Right cardiac atrium (tissue), 5 donors: ENCODE measurements at regions not wholly inside any gene's neighbourhood (a gene's known extent, or its start where the extent isn't known, plus 50 kb on each side); places are given as distances from the start of the nearest gene placed in this dataset.
"Not testable (repeated sequence)": the region's sequence is repeated elsewhere in the genome, so short reads cannot be mapped to it uniquely, and the experiment has no call there.

Experiments
- ATAC-seq, 2 donors: fragments of 200-7000 bp; cut with Tn5 transposase; one replicate each; pipeline versions ENCODE4 v1.8.0 to v1.9.1; 2020; ENCODE audit warnings: moderate library complexity in 2 of 2, mild to moderate bottlenecking in 1 of 2
- DNase-seq, 3 donors: peaks; one replicate each; pipeline ENCODE4 v3.0.0-alpha.2; 2020
- H3K27ac ChIP-seq: one replicate; pipeline ENCODE4 v1.5.1; 2013; ENCODE audit warnings: mild to moderate bottlenecking, low read length, control low read depth, moderate library complexity
- H3K27me3 ChIP-seq: one replicate; pipeline ENCODE4 v1.6.1; 2013; ENCODE audit not compliant: control insufficient read depth, insufficient read depth
- H3K4me1 ChIP-seq: one replicate; pipeline ENCODE4 v1.6.1; 2013; ENCODE audit warnings: low read length; ENCODE audit not compliant: control insufficient read depth, insufficient read depth
- H3K4me3 ChIP-seq: one replicate; pipeline ENCODE4 v1.5.1; 2013; ENCODE audit warnings: low read length, control low read depth
- H3K9me3 ChIP-seq: one replicate; pipeline ENCODE4 v1.6.1; 2013; ENCODE audit warnings: low read length; ENCODE audit not compliant: control insufficient read depth
- WGBS: extraction: QIAGEN DNeasy Blood & Tissue Kit; methylation state at CpG from one replicate; pipeline ENCODE4 v1.1.7; 2013; 5-methylcytosine and 5-hydroxymethylcytosine counted together
- intact Hi-C, 4 donors: fragments of 100-400 bp; cut with DNase I; formaldehyde crosslinking; loops; one replicate each; pipeline versions ENCODE4 v1.11.0 to v1.14.0; 2022 to 2023
- donor health status: healthy with polysubstance abuse.
- donor health status: DM: no; HTN: yes; CAD: no.
- donor health status: DM: no; HTN: no; CAD: no.
- donor health status: DM: no; HTN: yes; CAD: no; lungs with severe emphysema.
- donor health status: DM: yes; HTN: yes; CAD: no.

- intact Hi-C loops = no loop called here
- WGBS = 94% methylated on average over 2 of the region's 2 CpGs
Measured at GRCh38 chr2:203629699-203630098, 76.7 kb upstream of the CD28 start.

DNA sequence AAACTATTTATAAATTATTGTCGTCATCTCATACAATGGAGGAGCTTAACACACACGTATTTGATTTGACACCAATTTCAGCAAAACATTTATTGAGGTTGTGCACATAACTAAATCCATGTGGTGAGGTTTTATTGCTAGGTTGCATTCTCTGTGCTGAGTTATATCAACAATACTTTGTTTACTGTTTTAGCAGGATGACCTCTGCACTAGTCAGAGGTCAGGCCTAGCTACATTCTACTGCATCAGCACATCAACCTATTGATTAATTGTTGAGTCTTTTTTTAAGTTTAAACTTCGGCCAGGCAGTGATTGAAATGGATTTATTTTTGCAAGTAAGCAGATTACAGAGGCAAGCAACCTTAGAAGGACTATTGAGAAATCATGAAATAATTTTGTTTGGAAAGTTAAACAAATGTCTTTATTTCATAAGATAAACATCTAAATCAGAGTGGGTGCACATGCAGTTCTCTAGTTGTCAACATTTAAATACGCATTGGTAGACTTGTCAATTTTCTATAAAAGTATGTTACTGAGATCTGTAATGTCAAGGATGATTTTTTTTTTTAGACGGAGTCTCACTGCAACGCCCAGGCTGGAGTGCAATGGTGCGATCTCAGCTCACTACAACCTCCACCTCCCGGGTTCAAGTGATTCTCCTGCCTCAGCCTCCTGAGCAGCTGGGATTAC lies 75.2 kb upstream of the CD28 start:
- H3K4me1 ChIP-seq = peaks cover 1% of the 10 kb centered on the region
- ATAC-seq = no peak
- 89% methylated on average over 8 of the region's 8 CpGs for WGBS
- no peak overlapping the region for H3K4me3 ChIP-seq
- no peaks in the 10 kb centered on the region for H3K27me3 ChIP-seq
- intact Hi-C loops = no loop called here
- H3K27ac ChIP-seq = no peak overlapping the region
- no peaks in the 10 kb centered on the region for H3K9me3 ChIP-seq
- DNase-seq = no peak

More at GRCh38 chr2:203629699-203630098, 76.7 kb upstream of the CD28 start:
- H3K27me3 ChIP-seq = no peaks in the 10 kb centered on the region
- no peak overlapping the region for H3K4me3 ChIP-seq
- no peak overlapping the region for H3K27ac ChIP-seq
- no peak for ATAC-seq
- H3K9me3 ChIP-seq = no peaks in the 10 kb centered on the region
- H3K4me1 ChIP-seq = peaks cover 1% of the 10 kb centered on the region
- no peak for DNase-seq

GRCh38 chr2:203636588-203637470 lies 69.6 kb upstream of the CD28 start:
- intact Hi-C loops = no loop called here

GRCh38 chr2:203637471-203638167 lies 68.8 kb upstream of the CD28 start:
- intact Hi-C loops = no loop called here
- ATAC-seq = peak; percentile 38 to 71
- Histone ChIP-seq H3K27ac (no peak overlapping the region), H3K4me3 (no peak overlapping the region), H3K27me3 (no peaks in the 10 kb centered on the region), H3K9me3 (no peaks in the 10 kb centered on the region), H3K4me1 (peaks cover 5% of the 10 kb centered on the region)
- WGBS = 55% methylated on average over 4 of the region's 4 CpGs
- no peak for DNase-seq

More at GRCh38 chr2:203636588-203637470, 69.6 kb upstream of the CD28 start:
- WGBS = 36% methylated on average over 3 of the region's 3 CpGs
- no peak overlapping the region for H3K4me3 ChIP-seq
- no peaks in the 10 kb centered on the region for H3K27me3 ChIP-seq
- H3K4me1 ChIP-seq = peaks cover 5% of the 10 kb centered on the region
- no peaks in the 10 kb centered on the region for H3K9me3 ChIP-seq
- ATAC-seq = peak; percentile 63 to 88
- no peak overlapping the region for H3K27ac ChIP-seq
- DNase-seq = peak in 1 of 3 donors; percentile 38

- H3K9me3 ChIP-seq, intact Hi-C loops, H3K4me1 ChIP-seq, DNase-seq, H3K27me3 ChIP-seq, H3K4me3 ChIP-seq, H3K27ac ChIP-seq, ATAC-seq: not testable (repeated sequence)
- 98% methylated on average over 23 of the region's 23 CpGs for WGBS
Measured at GRCh38 chr2:203641865-203642264, 64.6 kb upstream of the CD28 start.

- H3K9me3 ChIP-seq, ATAC-seq, H3K4me1 ChIP-seq, H3K4me3 ChIP-seq, H3K27ac ChIP-seq, intact Hi-C loops, H3K27me3 ChIP-seq: not testable (repeated sequence)
- WGBS = 97% methylated on average over 35 of the region's 35 CpGs
- DNase-seq = peak in 1 of 3 donors; percentile 35
Measured at GRCh38 chr2:203642841-203643240, 63.6 kb upstream of the CD28 start.

GRCh38 chr2:203645831-203646230 lies 60.6 kb upstream of the CD28 start:
- WGBS = 76% methylated on average over 1 of the region's 1 CpG
- DNase-seq = no peak
- Histone ChIP-seq H3K4me1 (peaks cover 4% of the 10 kb centered on the region), H3K4me3 (no peak overlapping the region), H3K9me3 (no peaks in the 10 kb centered on the region), H3K27ac (no peak overlapping the region), H3K27me3 (no peaks in the 10 kb centered on the region)
- intact Hi-C loops = no loop called here
- ATAC-seq = no peak

- no peak for ATAC-seq
- Histone ChIP-seq H3K4me1 (peaks cover 5% of the 10 kb centered on the region), H3K4me3 (no peak overlapping the region), H3K27ac (no peak overlapping the region), H3K27me3 (no peaks in the 10 kb centered on the region), H3K9me3 (no peaks in the 10 kb centered on the region)
- WGBS = 92% methylated on average over 10 of the region's 10 CpGs
- intact Hi-C loops = no loop called here
- peak in 1 of 3 donors; percentile 52 for DNase-seq
Measured at GRCh38 chr2:203646266-203646864, 60.1 kb upstream of the CD28 start.

DNA sequence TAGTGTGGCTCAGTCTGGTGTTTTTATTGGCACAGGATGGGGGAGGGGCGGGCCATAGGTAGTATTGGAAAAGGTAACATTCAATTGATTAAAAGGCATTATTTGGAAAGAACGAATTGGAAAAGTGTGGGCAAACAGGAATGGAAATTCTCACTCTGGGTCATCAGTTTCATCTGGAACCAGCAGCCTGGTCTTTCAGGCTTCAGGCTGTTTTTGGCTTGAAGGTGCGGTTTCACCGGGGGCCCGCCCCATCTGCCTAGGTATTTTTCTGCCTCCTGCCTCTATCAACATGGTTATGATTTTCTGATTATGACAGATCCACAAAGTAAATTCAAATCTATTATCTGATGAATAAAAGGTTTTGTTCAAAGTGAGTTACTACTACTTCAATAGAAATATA lies 59.5 kb upstream of the CD28 start:
- ATAC-seq = no peak
- WGBS = 96% methylated on average over 5 of the region's 5 CpGs
- no peak overlapping the region for H3K4me3 ChIP-seq
- no peaks in the 10 kb centered on the region for H3K9me3 ChIP-seq
- H3K27me3 ChIP-seq = no peaks in the 10 kb centered on the region
- DNase-seq = peak in 1 of 3 donors; percentile 39
- intact Hi-C loops = no loop called here
- no peak overlapping the region for H3K27ac ChIP-seq
- peaks cover 5% of the 10 kb centered on the region for H3K4me1 ChIP-seq

DNA sequence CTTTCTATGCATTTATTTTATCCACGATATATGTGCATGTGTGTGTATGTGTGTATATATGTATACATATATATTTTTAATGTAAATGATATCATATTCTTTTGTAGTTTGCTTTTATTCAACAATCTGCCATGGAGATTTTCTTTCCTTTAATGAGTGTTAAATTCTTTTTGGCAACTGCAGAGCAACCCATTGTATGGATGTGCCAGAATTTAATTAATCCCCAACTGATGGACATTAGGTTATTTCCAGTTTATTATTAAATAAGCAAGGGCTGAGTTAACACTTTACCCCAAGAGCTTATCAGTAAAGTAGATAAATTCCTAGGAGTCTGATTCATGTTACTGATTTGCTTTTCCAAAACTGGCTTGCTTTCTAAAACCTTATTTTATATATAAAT lies 58.9 kb upstream of the CD28 start:
- peaks cover 5% of the 10 kb centered on the region for H3K4me1 ChIP-seq
- intact Hi-C loops = no loop called here
- 97% methylated on average over 1 of the region's 1 CpG for WGBS
- H3K4me3 ChIP-seq = no peak overlapping the region
- ATAC-seq (no peak), DNase-seq (no peak)
- H3K27me3 ChIP-seq = no peaks in the 10 kb centered on the region
- no peak overlapping the region for H3K27ac ChIP-seq
- H3K9me3 ChIP-seq = no peaks in the 10 kb centered on the region
